NCI-H1417 (cell line): ENCODE measurements at regions not wholly inside any gene's neighbourhood (a gene's known extent, or its start where the extent isn't known, plus 50 kb on each side); places are given as distances from the start of the nearest gene placed in this dataset.

Experiments
- DNase-seq, 3 experiments: peaks; one replicate each; lab custom pipeline; 2025; lab: John Stamatoyannopoulos, UW

GRCh38 chr10:47190301-47190700 is 109.7 kb upstream of the GDF10 start:
- peak in 2 of 3 experiments; percentile 9 to 85 for DNase-seq

GRCh38 chr10:47190802-47191450 is 109.1 kb upstream of the GDF10 start:
- no peak for DNase-seq

- no peak for DNase-seq
Measured at GRCh38 chr10:47192273-47192672, 107.7 kb upstream of the GDF10 start.

- no peak for DNase-seq
Measured at GRCh38 chr10:47193666-47194065, 106.3 kb upstream of the GDF10 start.

- no peak for DNase-seq
Measured at GRCh38 chr10:47195274-47195885, 104.6 kb upstream of the GDF10 start.

GRCh38 chr10:47196691-47197090 is 103.3 kb upstream of the GDF10 start:
- no peak for DNase-seq

GRCh38 chr10:47198221-47198620 is 101.8 kb upstream of the GDF10 start:
- DNase-seq, result no peak

GRCh38 chr10:47205192-47205591 is 94.8 kb upstream of the GDF10 start:
- DNase-seq, result no peak

- DNase-seq, result no peak
Measured at GRCh38 chr10:47206449-47207280, 93.3 kb upstream of the GDF10 start.

- DNase-seq, result no peak
Measured at GRCh38 chr10:47207281-47207615, 92.7 kb upstream of the GDF10 start.

GRCh38 chr10:47207894-47208469 is 92.0 kb upstream of the GDF10 start:
- no peak for DNase-seq

- no peak for DNase-seq
Measured at GRCh38 chr10:47209466-47209865, 90.5 kb upstream of the GDF10 start.

- no peak for DNase-seq
Measured at GRCh38 chr10:47214520-47214919, 85.5 kb upstream of the GDF10 start.

GRCh38 chr10:47217113-47217512 is 82.9 kb upstream of the GDF10 start:
- no peak for DNase-seq

GRCh38 chr10:47218803-47219202 is 81.2 kb upstream of the GDF10 start:
- no peak for DNase-seq

GRCh38 chr10:47222461-47222860 is 77.5 kb upstream of the GDF10 start:
- no peak for DNase-seq

- no peak for DNase-seq
Measured at GRCh38 chr10:47223236-47223635, 76.8 kb upstream of the GDF10 start.

- no peak for DNase-seq
Measured at GRCh38 chr10:47224546-47225218, 75.3 kb upstream of the GDF10 start.

GRCh38 chr10:47225219-47225927 is 74.6 kb upstream of the GDF10 start:
- no peak for DNase-seq

- DNase-seq, result no peak
Measured at GRCh38 chr10:47225928-47226645, 73.9 kb upstream of the GDF10 start.

GRCh38 chr10:47230482-47230881 is 69.5 kb upstream of the GDF10 start:
- no peak for DNase-seq
